Bronchial epithelial cell (primary cell): ENCODE measurements at regions not wholly inside any gene's neighbourhood (a gene's known extent, or its start where the extent isn't known, plus 50 kb on each side); places are given as distances from the start of the nearest gene placed in this dataset.
A peak's percentile ranks its signal among the peaks of the same experiment; 100 is the strongest.
"Not testable (repeated sequence)": the region's sequence is repeated elsewhere in the genome, so short reads cannot be mapped to it uniquely, and the experiment has no call there.

Source experiments
- DNase-seq: peaks from one replicate; pipeline ENCODE4 v3.0.0-alpha.2; 2010; ENCODE audit warnings: low read depth
- FAIRE-seq: peaks from 2 replicates; lab custom pipeline; 2011; peaks lifted over from hg19 to GRCh38; lab: Jason Lieb, UNC
- H3K27me3 ChIP-seq: 2 replicates; pipeline ENCODE4 v1.5.1; 2011; ENCODE audit warnings: low read length; ENCODE audit not compliant: control insufficient read depth, insufficient read depth
- H3K36me3 ChIP-seq: 2 replicates; pipeline ENCODE4 v1.5.1; 2011; ENCODE audit warnings: low read length; ENCODE audit not compliant: control insufficient read depth, insufficient read depth
- H3K4me3 ChIP-seq: 2 replicates; pipeline ENCODE4 v1.5.1; 2011; ENCODE audit warnings: mild to moderate bottlenecking, low read depth, low read length, control low read depth
- TF ChIP-seq, protein P1 (sequence below): IDR thresholded peaks from 2 replicates; pipeline ENCODE4 v1.5.1; 2011; ENCODE audit warnings: mild to moderate bottlenecking, moderate library complexity, low read length, control low read depth, inconsistent platforms; ENCODE audit not compliant: insufficient read depth, severe bottlenecking

- no peak for DNase-seq
- no peak overlapping the region for H3K4me3 ChIP-seq
- FAIRE-seq, result no peak
- H3K27me3 ChIP-seq, result no peaks in the 10 kb centered on the region
- TF ChIP-seq, protein P1, sequence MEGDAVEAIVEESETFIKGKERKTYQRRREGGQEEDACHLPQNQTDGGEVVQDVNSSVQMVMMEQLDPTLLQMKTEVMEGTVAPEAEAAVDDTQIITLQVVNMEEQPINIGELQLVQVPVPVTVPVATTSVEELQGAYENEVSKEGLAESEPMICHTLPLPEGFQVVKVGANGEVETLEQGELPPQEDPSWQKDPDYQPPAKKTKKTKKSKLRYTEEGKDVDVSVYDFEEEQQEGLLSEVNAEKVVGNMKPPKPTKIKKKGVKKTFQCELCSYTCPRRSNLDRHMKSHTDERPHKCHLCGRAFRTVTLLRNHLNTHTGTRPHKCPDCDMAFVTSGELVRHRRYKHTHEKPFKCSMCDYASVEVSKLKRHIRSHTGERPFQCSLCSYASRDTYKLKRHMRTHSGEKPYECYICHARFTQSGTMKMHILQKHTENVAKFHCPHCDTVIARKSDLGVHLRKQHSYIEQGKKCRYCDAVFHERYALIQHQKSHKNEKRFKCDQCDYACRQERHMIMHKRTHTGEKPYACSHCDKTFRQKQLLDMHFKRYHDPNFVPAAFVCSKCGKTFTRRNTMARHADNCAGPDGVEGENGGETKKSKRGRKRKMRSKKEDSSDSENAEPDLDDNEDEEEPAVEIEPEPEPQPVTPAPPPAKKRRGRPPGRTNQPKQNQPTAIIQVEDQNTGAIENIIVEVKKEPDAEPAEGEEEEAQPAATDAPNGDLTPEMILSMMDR, result no peak
- no peaks in the 10 kb centered on the region for H3K36me3 ChIP-seq
Observed at GRCh38 chr1:115526900-115527299, 114.9 kb upstream of the VANGL1 start.

DNA sequence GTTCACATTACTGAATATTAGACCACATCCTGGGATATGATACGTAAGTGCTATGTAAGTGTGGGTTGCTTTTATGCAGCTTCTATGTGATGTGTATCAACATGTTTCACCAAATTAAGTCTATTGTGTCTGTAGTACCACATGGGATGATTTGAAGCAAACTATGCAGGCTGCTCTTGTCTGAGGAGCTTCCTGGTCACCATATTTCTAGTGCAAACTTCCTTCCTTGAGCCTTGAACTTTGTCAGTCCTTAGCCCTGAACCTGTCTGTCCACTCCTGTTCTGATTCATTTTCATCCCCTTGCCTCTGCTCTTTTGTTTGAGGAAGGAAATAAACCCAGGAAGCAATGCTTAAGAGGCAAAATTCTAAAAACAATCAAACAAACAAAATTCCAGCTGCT, 117.5 kb upstream of the VANGL1 start:
- no peak overlapping the region for H3K4me3 ChIP-seq
- DNase-seq, result peak; percentile 91

DNA sequence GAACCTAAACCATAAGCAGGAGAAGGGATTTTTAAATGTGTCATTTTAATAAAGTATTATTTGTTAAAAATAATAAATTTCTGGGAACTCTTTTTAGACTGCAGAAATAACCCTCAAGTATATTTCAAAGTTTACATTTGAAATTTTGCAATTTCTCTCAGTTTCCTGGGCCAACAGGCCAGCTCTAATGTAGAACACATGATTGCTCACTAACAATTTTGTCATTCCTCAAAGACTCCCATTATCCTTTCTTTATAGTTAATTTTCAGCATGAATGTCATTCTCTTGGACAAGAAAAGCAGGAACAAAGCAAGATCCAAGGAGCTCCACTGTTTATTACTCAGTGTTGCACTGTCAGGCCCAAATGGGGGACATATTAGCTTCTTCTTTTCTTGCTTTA, 119.4 kb upstream of the VANGL1 start:
- TF ChIP-seq, protein P1, result no peak
- Histone ChIP-seq H3K27me3 (no peaks in the 10 kb centered on the region), H3K36me3 (no peaks in the 10 kb centered on the region), H3K4me3 (no peak overlapping the region)
- FAIRE-seq, result no peak
- no peak for DNase-seq

More for the DNA sequence above, 117.5 kb upstream of the VANGL1 start:
- no peak for FAIRE-seq
- no peaks in the 10 kb centered on the region for H3K36me3 ChIP-seq
- TF ChIP-seq, protein P1, result no peak
- no peaks in the 10 kb centered on the region for H3K27me3 ChIP-seq

GRCh38 chr1:115515270-115515669, 126.5 kb upstream of the VANGL1 start:
- FAIRE-seq, result no peak
- TF ChIP-seq, protein P1, result no peak
- H3K27me3 ChIP-seq, result no peaks in the 10 kb centered on the region
- no peak for DNase-seq
- H3K36me3 ChIP-seq, result no peaks in the 10 kb centered on the region
- H3K4me3 ChIP-seq, result no peak overlapping the region

DNA sequence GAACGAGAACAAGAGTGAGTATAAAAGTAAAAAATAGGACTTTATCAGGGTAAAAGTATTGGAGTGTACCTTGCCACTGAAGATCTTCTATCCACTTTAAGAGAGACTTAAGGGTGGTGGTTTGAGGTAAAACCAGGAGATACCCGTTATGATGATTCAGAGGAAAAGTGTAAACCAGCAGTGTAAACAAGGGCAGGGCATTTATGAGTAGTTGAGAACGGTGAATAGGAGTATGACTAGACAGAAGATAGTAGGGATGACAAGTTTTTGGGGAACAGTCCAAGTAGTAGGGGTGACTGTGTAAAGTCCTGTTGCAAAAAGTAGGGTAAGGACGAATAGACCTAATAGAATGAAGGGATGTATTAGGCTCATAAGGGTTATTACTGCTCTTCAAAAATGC, 131.5 kb upstream of the VANGL1 start:
- peak; percentile 94 for DNase-seq
- FAIRE-seq, H3K36me3 ChIP-seq: not testable (repeated sequence)

DNA sequence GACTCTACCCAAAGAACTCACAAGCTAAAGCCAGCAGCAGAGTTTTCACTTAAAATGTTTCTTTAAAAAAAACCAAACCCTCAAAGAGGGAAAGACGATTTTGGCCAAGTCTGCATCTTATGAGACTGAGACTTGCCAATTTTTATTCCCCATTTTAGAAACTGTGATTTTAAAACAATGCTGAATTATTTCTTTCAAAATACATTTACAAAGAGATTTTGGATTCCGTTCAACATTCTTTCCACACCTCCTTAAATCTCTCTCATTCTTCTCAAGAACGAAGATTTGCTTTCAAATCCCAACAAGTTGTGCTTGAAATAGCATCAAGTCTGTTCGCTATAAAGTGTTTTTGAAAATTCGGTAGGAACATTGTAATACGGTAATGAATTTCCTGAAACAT, 133.9 kb upstream of the VANGL1 start:
- H3K36me3 ChIP-seq, result no peaks in the 10 kb centered on the region
- no peaks in the 10 kb centered on the region for H3K27me3 ChIP-seq
- TF ChIP-seq, protein P1, result no peak
- H3K4me3 ChIP-seq, result no peak overlapping the region
- no peak for DNase-seq
- no peak for FAIRE-seq

More for the DNA sequence above, 131.5 kb upstream of the VANGL1 start:
- not testable (repeated sequence) for H3K27me3 ChIP-seq, H3K4me3 ChIP-seq
